GM12864 (cell line): ENCODE measurements at regions not wholly inside any gene's neighbourhood (a gene's known extent, or its start where the extent isn't known, plus 50 kb on each side); places are given as distances from the start of the nearest gene placed in this dataset.

Source experiments
- DNase-seq: peaks from one replicate; pipeline ENCODE4 v3.0.0-alpha.2; 2011; ENCODE audit warnings: low read depth
- H3K4me3 ChIP-seq: 2 replicates; pipeline ENCODE4 v1.5.1; 2011; ENCODE audit warnings: mild to moderate bottlenecking, low read depth, low read length, control low read depth
- TF ChIP-seq, protein P1 (sequence below): IDR thresholded peaks from 2 replicates; pipeline ENCODE4 v1.5.1; 2011; ENCODE audit warnings: low read depth, mild to moderate bottlenecking, moderate library complexity, low read length, control low read depth, inconsistent platforms; ENCODE audit errors: missing control alignments

GRCh38 chr6:10276660-10277287 is 138.1 kb downstream of the TFAP2A start:
- DNase-seq, result no peak
- H3K4me3 ChIP-seq, result no peak overlapping the region
- TF ChIP-seq, protein P1, sequence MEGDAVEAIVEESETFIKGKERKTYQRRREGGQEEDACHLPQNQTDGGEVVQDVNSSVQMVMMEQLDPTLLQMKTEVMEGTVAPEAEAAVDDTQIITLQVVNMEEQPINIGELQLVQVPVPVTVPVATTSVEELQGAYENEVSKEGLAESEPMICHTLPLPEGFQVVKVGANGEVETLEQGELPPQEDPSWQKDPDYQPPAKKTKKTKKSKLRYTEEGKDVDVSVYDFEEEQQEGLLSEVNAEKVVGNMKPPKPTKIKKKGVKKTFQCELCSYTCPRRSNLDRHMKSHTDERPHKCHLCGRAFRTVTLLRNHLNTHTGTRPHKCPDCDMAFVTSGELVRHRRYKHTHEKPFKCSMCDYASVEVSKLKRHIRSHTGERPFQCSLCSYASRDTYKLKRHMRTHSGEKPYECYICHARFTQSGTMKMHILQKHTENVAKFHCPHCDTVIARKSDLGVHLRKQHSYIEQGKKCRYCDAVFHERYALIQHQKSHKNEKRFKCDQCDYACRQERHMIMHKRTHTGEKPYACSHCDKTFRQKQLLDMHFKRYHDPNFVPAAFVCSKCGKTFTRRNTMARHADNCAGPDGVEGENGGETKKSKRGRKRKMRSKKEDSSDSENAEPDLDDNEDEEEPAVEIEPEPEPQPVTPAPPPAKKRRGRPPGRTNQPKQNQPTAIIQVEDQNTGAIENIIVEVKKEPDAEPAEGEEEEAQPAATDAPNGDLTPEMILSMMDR, result no peak

DNA sequence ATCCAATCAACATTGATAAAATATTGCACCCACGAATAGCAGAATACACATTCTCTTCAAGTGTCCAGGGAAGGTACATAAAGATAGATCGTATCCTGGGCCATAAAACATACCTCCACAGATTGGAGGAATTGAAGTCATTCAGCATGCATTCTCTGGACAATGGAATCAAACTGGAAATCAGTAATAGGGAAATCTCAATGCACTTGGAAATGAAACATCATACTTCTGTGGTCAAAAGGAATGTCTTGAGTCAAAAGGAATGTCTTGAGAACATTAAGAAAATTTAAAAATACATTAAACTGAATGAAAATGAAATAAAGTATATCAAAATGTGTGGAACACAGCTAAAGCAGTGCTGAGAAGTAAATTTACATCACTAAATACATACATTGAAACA is 138.8 kb downstream of the TFAP2A start:
- TF ChIP-seq, protein P1, result no peak
- no peak for DNase-seq
- H3K4me3 ChIP-seq, result no peak overlapping the region

DNA sequence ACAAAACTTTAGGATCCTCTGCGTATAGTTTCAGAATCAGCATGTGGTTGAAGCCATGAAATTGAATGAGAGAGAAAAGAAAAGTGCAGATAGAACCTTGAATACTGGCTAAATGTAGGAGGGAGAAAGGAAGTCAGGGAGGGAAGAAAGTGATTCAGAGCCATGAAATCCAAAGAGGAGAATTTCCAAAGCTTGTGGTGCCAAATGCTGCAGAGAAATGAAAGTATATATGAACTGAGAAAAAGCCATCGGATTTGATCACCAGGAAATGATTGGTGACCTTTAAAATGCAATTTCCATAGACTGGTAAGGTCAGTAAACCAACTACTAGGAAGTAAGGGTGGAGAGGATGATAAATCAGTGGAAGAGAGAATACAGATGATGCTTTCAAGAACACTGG is 142.3 kb downstream of the TFAP2A start:
- no peak for DNase-seq
- TF ChIP-seq, protein P1, result no peak

DNA sequence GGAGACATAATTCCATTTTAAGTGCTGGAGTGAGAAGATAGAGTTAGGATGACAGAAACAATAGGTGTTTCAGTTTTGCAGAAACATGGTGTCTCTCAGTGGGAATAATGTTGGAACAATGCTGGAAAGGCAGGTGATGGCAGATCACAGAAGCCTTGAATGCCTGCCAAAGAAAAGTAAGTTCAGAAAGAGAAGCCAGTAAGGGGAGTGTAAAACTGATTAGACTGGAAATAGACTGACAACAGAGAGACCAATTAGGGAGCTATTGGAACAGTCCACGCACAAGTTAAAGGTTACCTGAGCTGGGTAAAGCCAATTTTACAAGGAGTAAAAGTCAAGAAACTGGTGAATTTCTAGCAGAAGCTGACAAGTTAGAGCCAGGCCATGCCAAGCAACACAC is 142.9 kb downstream of the TFAP2A start:
- TF ChIP-seq, protein P1, result no peak
- DNase-seq, result no peak
- no peak overlapping the region for H3K4me3 ChIP-seq

More for the DNA sequence above, 142.3 kb downstream of the TFAP2A start:
- H3K4me3 ChIP-seq, result no peak overlapping the region

DNA sequence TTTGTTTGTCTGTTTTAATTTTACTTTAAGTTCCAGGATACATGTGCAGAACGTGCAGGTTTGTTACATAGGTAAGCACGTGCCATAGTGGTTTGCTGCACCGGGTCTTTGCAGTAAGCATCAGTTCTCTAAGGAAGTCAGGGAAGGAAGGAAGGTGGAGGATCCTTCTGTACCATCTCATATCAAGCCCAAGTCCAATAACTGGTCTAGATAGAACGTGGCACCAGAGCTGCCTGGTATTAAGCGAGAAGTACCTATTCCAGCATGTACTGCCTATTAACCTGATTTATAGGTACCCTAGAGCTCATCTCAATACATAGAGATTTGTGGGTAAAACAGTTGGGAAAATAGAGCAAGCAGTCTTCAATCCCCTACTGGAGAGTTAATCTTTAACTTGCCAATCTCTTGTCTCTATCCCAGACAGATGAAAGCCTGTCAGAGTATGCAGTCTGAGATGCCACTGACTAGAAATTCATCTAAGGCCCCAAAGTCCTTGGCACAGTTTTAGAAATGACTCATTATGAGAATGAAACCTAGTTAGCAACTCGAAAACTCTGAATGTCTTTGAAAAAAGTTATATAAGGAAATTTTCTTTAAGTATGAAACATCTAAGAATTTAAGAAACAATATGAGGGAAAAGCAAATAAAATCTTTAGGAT is 144.9 kb downstream of the TFAP2A start:
- H3K4me3 ChIP-seq, result no peak overlapping the region
- no peak for DNase-seq
- TF ChIP-seq, protein P1, result no peak

DNA sequence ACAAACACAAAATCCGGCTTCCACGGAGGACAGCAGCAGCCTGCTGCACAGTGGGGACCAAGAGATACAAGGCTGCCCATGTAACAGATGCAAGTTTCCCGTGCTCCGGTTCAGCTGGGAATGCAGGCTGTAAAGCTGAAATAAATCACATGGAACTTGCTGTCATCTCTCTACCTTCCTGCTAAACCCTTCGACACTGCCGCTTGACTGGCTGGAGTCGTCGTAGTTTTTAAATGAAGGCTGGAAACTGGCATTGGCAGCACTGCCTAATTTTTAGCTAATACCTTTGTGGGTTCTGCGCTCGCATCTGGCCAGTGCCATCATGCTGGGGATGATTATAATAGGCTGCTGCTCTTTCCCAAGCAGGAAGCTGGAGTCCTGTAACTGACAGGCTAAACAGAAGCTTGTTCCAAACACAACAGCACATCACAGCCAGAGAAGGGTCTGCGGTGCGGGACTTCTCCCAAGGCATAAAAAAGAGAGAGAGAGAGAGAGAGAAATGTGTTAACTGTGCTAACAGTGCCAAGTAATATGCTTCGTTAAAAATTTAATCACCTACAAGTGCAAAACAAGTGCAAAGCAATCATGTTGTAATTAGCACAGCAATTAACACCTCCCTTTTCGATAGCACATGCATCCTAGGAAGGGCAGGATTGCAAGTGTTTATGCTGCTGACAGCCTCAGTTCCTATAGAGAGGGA is 146.1 kb downstream of the TFAP2A start:
- DNase-seq, result no peak
- TF ChIP-seq, protein P1, result no peak
- no peak overlapping the region for H3K4me3 ChIP-seq
